HepG2 (cell line): ENCODE measurements at regions not wholly inside any gene's neighbourhood (a gene's known extent, or its start where the extent isn't known, plus 50 kb on each side); places are given as distances from the start of the nearest gene placed in this dataset.

Experiments used
- ATAC-seq: fragments of 200-7000 bp; cut with Tn5 transposase; 3 replicates; pipeline ENCODE4 v1.9.1; 2020; ENCODE audit warnings: mild to moderate bottlenecking, moderate library complexity
- BruUV-seq: library from RNA; stranded (reverse); fragments of 400-500 nt; replicated peaks from 2 replicates; lab custom pipeline; 2021; lab: Mats Ljungman, UMichigan
- CTCF ChIA-PET: fragments of 300-600 bp; formaldehyde crosslinking; extraction: SDS; loops from one replicate; lab custom pipeline; 2021; ENCODE audit warnings: low total read pairs, inconsistent platforms, low intra/inter-chr PET ratio; lab: Yijun Ruan, JAX
- POLR2A ChIA-PET: fragments of 350-600 bp; sonication (Branson Sonifier 250); formaldehyde crosslinking; loops from one replicate; lab custom pipeline; 2020; ENCODE audit warnings: antibody characterized with exemption, inconsistent platforms; lab: Yijun Ruan, JAX
- DNase-seq: peaks from one replicate; pipeline ENCODE4 v3.0.0-alpha.2; 2015; ENCODE audit warnings: low spot score
- FAIRE-seq: peaks from 3 replicates; lab custom pipeline; 2011; peaks lifted over from hg19 to GRCh38; lab: Jason Lieb, UNC
- H2AFZ ChIP-seq: one replicate; pipeline ENCODE4 v1.6.1; 2011; ENCODE audit warnings: low read length, inconsistent platforms
- H3K27ac ChIP-seq: fragments of 300-600 bp; 3 replicates; pipeline ENCODE4 v1.8.0; 2011; ENCODE audit warnings: mixed run types, mild to moderate bottlenecking, mixed read lengths, low read length, inconsistent platforms; ENCODE audit not compliant: insufficient read depth; ENCODE audit errors: extremely low read length
- H3K27me3 ChIP-seq, 2 experiments: fragments of 200-600 bp in 1 of 2; 2 replicates in 1 of 2; 3 replicates in 1 of 2; pipeline versions ENCODE4 v1.6.0 to v1.8.0; 2011; ENCODE audit warnings: low read length in 2 of 2, mild to moderate bottlenecking in 2 of 2, moderate library complexity in 2 of 2, inconsistent platforms in 1 of 2; ENCODE audit not compliant: insufficient read depth in 2 of 2, control insufficient read depth in 1 of 2
- H3K36me3 ChIP-seq, 2 experiments: fragments of 200-600 bp in 1 of 2; replicated peaks in 1 of 2; 2 replicates in 1 of 2; 3 replicates in 1 of 2; pipeline versions ENCODE4 v1.5.1 to v1.8.0; 2011; ENCODE audit warnings: low read length in 2 of 2, inconsistent platforms in 1 of 2; ENCODE audit not compliant: insufficient read depth in 2 of 2, control insufficient read depth in 1 of 2
- H3K4me1 ChIP-seq: 2 replicates; pipeline ENCODE4 v1.5.1; 2012; ENCODE audit warnings: low read length, inconsistent platforms; ENCODE audit not compliant: insufficient read depth
- H3K4me2 ChIP-seq: 2 replicates; pipeline ENCODE4 v1.6.0; 2011; ENCODE audit warnings: low read depth, low read length, inconsistent platforms
- H3K4me3 ChIP-seq, 3 experiments: fragments of 200-600 bp in 1 of 3; sonication (generic), shearing (Covaris generic) in 1 of 3; replicated peaks in 1 of 3; 2 replicates each; pipeline ENCODE4 v1.5.1; 2011 to 2016; ENCODE audit warnings: low read length in 3 of 3, inconsistent platforms in 2 of 3, low read depth in 2 of 3, mild to moderate bottlenecking in 2 of 3, control low read depth in 1 of 3, mixed read lengths in 1 of 3; ENCODE audit not compliant: insufficient read depth in 1 of 3
- H3K79me2 ChIP-seq: one replicate; pipeline ENCODE4 v1.6.1; 2011; ENCODE audit warnings: low read length, inconsistent platforms; ENCODE audit not compliant: insufficient read depth
- H3K9ac ChIP-seq: 2 replicates; pipeline ENCODE4 v1.6.0; 2011; ENCODE audit warnings: mild to moderate bottlenecking, low read depth, low read length, inconsistent platforms; ENCODE audit not compliant: insufficient read depth
- H3K9me3 ChIP-seq: 2 replicates; pipeline ENCODE4 v1.5.1; 2012; ENCODE audit warnings: mild to moderate bottlenecking, low read length
- H4K20me1 ChIP-seq: 2 replicates; pipeline ENCODE4 v1.6.0; 2011; ENCODE audit warnings: inconsistent platforms, mild to moderate bottlenecking, low read length, moderate library complexity; ENCODE audit not compliant: insufficient read depth
- CC2D1A ChIP-seq: sonication (generic); formaldehyde crosslinking; IDR thresholded peaks from 2 replicates; pipeline ENCODE4 v1.8.1; 2023; ENCODE audit warnings: mild to moderate bottlenecking, missing genetic modification reagents
- GFI1 ChIP-seq: sonication (generic); formaldehyde crosslinking; IDR thresholded peaks from 2 replicates; pipeline ENCODE4 v1.5.0; 2020; ENCODE audit warnings: missing genetic modification reagents, mild to moderate bottlenecking, borderline replicate concordance
- HHEX ChIP-seq: IDR thresholded peaks from 2 replicates; pipeline ENCODE4 v1.6.1; 2016; ENCODE audit warnings: control low read depth
- KLF15 ChIP-seq: sonication (generic); formaldehyde crosslinking; IDR thresholded peaks from 2 replicates; pipeline ENCODE4 v1.8.1; 2023; ENCODE audit warnings: borderline replicate concordance, mild to moderate bottlenecking, inconsistent platforms, missing genetic modification reagents, mixed read lengths
- MTF2 ChIP-seq: sonication (generic); formaldehyde crosslinking; IDR thresholded peaks from 2 replicates; pipeline ENCODE4 v1.5.0; 2020; ENCODE audit warnings: missing genetic modification reagents, borderline replicate concordance
- NR2F2 ChIP-seq: IDR thresholded peaks from 2 replicates; pipeline ENCODE4 v1.6.1; 2012; ENCODE audit warnings: low read depth, inconsistent platforms, borderline replicate concordance
- PAX8 ChIP-seq: sonication (generic); formaldehyde crosslinking; IDR thresholded peaks from 2 replicates; pipeline ENCODE4 v1.8.0; 2022; ENCODE audit warnings: mild to moderate bottlenecking, missing genetic modification reagents, borderline replicate concordance
- WGBS: methylation state at CpG from one replicate; pipeline ENCODE4 v1.1.6; 2017; ENCODE audit warnings: low lambda C conversion rate; 5-methylcytosine and 5-hydroxymethylcytosine counted together
- in situ Hi-C: cut with HindIII; loops from 2 replicates; pipeline ENCODE4 v1.10.0; 2017; ENCODE audit warnings: low pct_unique_long_range_greater_than_20kb; ENCODE audit not compliant: extremely low pct_ligation_motif_present
- intact Hi-C: fragments of 100-400 bp; cut with micrococcal nuclease; formaldehyde crosslinking; loops from one replicate; pipeline ENCODE4 v1.10.0; 2022; ENCODE audit not compliant: unreplicated experiment
- TF ChIP-seq, protein P1 (sequence below): IDR thresholded peaks from 2 replicates; pipeline ENCODE4 v1.6.1; 2012; ENCODE audit warnings: low read depth, low read length, improper control_type of control experiment
- TF ChIP-seq, protein P2 (sequence below): sonication (generic); formaldehyde crosslinking; IDR thresholded peaks from 2 replicates; pipeline ENCODE4; 2020; ENCODE audit warnings: missing genetic modification reagents, mild to moderate bottlenecking, borderline replicate concordance
- TF ChIP-seq, protein P3 (sequence below): sonication (generic); formaldehyde crosslinking; conservative IDR thresholded peaks from 2 replicates; pipeline ENCODE4 v1.8.1; 2023; ENCODE audit warnings: missing genetic modification reagents
- TF ChIP-seq, protein P4 (sequence below): IDR thresholded peaks from 2 replicates; pipeline ENCODE4 v1.6.1; 2016

DNA sequence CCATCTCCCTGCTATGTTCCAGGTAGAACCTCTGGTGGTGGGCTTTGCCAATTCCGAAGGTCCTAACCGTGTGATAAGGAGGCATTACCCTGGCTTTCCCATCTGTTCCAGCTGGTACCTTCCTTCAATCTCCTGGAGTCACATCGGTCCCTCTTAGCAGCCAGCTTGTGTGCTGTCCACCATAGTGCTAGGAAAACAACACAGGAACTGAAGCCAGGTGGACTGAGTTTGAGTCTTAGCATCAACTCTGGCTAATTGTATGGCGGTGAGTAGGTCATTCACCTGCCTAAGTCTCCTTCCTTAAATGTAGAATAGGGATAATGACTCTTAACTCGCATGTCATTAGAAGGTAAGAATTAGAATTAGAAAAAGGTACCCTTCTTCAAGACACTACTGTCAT, 159.6 kb upstream of the E2F8 start:
- in situ Hi-C loops = no loop called here
- POLR2A ChIA-PET = no interaction called here
- no peaks in the 10 kb centered on the region for H3K4me1 ChIP-seq
- peaks cover 0 to 1% of the 10 kb centered on the region in 2 experiments; a peak in 4 of 5 replicates for H3K27me3 ChIP-seq
- CTCF ChIA-PET = no interaction called here
- intact Hi-C loops = no loop called here
- no peaks in the 10 kb centered on the region for H3K79me2 ChIP-seq
- ATAC-seq (no peak), FAIRE-seq (no peak), DNase-seq (no peak)
- H3K27ac ChIP-seq = no peak overlapping the region
- no peaks in the 10 kb centered on the region for H3K36me3 ChIP-seq
- 29% methylated on average over 5 of the region's 5 CpGs for WGBS
- BruUV-seq = no TSS peak
- no peak overlapping the region for H3K4me2 ChIP-seq
- no peak overlapping the region for H2AFZ ChIP-seq
- H3K9ac ChIP-seq = no peak overlapping the region
- H4K20me1 ChIP-seq = no peaks in the 10 kb centered on the region
- no peaks in the 10 kb centered on the region for H3K9me3 ChIP-seq
- TF ChIP-seq CC2D1A (CRISPR knock-in tag) (no peak), KLF15 (no peak), PAX8 (CRISPR knock-in tag) (no peak), MTF2 (CRISPR knock-in tag) (no peak), NR2F2 (no peak), HHEX (no peak), GFI1 (CRISPR knock-in tag) (no peak)
- TF ChIP-seq, protein P1, sequence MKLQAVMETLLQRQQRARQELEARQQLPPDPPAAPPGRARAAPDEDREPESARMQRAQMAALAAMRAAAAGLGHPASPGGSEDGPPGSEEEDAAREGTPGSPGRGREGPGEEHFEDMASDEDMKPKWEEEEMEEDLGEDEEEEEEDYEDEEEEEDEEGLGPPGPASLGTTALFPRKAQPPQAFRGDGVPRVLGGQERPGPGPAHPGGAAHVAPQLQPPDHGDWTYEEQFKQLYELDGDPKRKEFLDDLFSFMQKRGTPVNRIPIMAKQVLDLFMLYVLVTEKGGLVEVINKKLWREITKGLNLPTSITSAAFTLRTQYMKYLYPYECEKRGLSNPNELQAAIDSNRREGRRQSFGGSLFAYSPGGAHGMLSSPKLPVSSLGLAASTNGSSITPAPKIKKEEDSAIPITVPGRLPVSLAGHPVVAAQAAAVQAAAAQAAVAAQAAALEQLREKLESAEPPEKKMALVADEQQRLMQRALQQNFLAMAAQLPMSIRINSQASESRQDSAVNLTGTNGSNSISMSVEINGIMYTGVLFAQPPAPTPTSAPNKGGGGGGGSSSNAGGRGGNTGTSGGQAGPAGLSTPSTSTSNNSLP = no peak
- TF ChIP-seq, protein P2, sequence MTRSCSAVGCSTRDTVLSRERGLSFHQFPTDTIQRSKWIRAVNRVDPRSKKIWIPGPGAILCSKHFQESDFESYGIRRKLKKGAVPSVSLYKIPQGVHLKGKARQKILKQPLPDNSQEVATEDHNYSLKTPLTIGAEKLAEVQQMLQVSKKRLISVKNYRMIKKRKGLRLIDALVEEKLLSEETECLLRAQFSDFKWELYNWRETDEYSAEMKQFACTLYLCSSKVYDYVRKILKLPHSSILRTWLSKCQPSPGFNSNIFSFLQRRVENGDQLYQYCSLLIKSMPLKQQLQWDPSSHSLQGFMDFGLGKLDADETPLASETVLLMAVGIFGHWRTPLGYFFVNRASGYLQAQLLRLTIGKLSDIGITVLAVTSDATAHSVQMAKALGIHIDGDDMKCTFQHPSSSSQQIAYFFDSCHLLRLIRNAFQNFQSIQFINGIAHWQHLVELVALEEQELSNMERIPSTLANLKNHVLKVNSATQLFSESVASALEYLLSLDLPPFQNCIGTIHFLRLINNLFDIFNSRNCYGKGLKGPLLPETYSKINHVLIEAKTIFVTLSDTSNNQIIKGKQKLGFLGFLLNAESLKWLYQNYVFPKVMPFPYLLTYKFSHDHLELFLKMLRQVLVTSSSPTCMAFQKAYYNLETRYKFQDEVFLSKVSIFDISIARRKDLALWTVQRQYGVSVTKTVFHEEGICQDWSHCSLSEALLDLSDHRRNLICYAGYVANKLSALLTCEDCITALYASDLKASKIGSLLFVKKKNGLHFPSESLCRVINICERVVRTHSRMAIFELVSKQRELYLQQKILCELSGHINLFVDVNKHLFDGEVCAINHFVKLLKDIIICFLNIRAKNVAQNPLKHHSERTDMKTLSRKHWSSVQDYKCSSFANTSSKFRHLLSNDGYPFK (CRISPR knock-in tag) = no peak
- TF ChIP-seq, protein P3, sequence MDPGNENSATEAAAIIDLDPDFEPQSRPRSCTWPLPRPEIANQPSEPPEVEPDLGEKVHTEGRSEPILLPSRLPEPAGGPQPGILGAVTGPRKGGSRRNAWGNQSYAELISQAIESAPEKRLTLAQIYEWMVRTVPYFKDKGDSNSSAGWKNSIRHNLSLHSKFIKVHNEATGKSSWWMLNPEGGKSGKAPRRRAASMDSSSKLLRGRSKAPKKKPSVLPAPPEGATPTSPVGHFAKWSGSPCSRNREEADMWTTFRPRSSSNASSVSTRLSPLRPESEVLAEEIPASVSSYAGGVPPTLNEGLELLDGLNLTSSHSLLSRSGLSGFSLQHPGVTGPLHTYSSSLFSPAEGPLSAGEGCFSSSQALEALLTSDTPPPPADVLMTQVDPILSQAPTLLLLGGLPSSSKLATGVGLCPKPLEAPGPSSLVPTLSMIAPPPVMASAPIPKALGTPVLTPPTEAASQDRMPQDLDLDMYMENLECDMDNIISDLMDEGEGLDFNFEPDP (CRISPR knock-in tag) = no peak
- TF ChIP-seq, protein P4, sequence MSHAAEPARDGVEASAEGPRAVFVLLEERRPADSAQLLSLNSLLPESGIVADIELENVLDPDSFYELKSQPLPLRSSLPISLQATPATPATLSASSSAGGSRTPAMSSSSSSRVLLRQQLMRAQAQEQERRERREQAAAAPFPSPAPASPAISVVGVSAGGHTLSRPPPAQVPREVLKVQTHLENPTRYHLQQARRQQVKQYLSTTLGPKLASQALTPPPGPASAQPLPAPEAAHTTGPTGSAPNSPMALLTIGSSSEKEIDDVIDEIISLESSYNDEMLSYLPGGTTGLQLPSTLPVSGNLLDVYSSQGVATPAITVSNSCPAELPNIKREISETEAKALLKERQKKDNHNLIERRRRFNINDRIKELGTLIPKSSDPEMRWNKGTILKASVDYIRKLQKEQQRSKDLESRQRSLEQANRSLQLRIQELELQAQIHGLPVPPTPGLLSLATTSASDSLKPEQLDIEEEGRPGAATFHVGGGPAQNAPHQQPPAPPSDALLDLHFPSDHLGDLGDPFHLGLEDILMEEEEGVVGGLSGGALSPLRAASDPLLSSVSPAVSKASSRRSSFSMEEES (CRISPR knock-in tag) = no peak
- no peak overlapping the region for H3K4me3 ChIP-seq
